ENCODE measurements at regions not wholly inside any gene's neighbourhood (a gene's known extent, or its start where the extent isn't known, plus 50 kb on each side); places are given as distances from the start of the nearest gene placed in this dataset.
"Not testable (repeated sequence)": the region's sequence is repeated elsewhere in the genome, so short reads cannot be mapped to it uniquely, and the experiment has no call there.

DNA sequence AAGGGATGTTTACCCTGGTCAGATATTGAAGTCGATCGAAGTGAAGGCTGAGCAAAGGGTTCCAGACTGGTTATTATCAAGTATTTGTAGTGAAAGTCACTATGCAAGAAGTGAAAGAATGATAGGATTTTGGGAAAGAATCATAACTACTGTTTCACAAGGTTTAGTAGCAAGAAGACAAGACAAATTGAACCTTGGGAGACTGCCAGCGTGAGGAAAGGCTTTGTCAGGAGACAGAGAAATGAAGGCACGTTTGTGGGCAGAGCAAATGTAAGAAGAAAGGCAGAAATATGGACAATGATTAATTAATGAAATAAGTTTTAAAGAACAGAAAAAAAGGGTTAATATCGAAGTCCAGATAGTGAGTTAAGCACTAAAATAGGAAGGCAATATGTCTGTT is 456.8 kb downstream of the TRIML1 start:
- DNase-seq = no peak

DNA sequence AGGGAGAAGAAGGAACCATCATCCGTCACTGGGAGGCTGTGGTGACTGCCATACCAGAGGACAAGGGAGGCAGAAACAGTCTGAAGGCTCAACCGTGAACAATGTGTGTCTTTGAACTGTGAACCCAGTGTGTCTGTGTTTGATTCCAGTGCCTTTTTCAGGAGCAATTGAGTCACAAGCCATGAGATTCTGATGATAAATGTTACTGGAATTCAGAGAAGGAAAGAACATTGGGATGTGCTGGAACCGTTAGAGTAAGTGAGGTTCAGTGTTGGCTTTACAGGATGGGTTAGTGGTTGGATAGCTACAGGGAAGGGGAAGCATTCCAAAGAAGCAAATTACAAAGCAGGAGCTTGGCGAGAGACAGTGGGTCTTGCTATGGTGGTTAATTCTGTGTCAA is 464.4 kb downstream of the TRIML1 start:
- no peak for DNase-seq

DNA sequence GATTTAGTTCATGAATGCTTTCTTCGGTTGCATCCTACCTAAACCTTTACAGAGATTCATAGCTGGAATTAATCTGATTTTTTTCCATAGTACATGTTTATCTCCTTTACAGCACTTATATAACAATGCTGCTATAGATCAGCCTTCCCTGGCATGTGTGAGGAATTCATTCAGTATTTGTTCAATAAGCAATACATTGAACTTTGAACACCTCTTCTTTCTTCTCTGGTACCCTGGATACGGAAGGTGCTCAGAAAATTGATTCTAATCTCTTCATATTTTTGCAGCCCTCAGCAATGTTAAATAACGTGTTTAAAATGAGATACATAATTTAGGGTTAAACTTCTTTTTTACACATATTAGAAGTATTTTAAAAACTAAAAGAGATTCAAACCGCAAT is 467.4 kb downstream of the TRIML1 start:
- DNase-seq = no peak

DNA sequence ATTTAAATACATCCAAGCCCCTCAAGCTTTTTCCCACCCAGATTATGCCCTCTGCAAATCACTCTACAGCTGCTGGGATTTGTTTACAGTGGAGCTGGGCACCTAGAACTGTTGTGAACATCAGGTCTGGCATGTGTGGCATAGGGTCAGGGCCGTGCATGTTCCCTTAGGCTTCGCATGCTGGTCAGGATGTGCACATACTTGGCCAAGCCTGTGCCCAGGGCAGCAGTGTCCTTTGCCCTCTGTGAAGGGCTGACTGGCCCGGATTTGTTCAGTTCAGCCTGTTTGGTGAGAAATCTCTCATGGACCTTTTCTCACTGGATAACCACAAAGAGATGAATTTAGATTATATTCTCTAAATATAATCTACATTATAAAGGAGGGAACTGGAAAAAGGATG is 471.9 kb downstream of the TRIML1 start:
- no peak for DNase-seq

DNA sequence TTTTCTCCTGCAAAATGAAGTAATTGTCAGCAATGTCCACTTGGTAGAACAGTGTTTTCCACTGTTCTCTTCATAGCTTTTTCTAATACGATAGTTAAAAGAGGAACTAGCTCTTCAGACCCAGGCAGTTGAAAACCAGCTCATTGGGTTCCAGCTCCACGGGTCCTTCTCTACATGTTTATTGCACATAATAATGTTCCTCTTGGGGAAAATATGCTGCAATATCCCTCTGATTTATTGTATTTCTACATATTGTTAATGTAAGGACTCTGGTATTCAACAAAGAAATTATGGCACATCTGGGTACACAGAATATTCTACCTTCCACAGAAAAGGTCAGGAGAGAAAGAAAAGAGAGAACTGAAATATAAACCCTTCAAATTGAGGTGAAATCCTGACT is 473.4 kb downstream of the TRIML1 start:
- no peak for DNase-seq

DNA sequence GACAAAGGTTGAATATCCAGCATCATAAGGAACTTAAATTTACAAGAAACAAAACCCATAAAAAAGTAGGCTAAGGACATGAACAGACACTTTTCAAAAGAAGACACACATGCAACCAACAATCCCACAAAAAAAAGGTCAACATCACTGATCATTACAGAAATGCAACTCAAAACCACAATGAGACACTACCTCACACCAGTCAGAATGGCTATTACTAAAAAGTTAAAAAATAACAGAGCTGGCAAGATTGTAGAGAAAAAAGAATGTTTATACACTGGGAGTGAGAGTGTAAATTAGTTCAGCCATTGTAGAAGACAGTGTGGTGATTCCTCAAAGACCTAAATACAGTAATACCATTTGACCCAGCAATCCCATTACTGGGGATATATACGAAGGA is 474.7 kb downstream of the TRIML1 start:
- DNase-seq = no peak

DNA sequence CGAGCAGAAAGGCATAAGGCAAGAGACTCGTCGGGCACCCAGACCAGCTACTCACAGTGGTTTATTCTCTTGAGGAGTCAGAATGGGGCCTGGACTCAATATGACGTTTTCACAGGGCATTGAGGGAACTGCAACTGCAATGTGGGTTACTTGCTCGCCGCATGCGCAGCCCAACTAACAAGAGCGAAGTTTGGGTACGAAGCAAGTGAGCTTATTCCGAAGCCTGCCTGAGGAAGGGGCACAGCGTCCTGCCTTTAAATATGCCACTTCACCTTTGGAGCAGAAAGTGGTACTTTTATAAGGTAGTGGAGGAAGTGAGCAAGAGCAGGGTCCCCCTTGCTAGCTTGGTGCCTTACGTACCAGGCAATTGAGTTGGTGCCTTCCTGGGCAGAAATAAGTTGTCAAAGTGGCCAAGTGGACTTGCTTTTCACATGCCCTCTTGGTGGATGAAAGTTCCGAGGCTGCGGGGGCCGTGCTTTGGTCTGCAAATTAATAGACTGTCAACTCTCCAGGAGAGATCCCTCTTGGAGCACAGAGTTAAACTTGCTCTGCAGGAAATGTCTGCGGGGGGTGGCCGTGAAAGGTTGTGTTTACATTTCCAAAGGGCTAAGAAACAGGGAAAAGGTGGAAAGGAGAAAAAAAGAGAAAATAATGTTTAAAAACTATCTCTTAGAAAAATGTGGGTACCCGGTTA is 480.4 kb downstream of the TRIML1 start:
- no peak for DNase-seq

DNA sequence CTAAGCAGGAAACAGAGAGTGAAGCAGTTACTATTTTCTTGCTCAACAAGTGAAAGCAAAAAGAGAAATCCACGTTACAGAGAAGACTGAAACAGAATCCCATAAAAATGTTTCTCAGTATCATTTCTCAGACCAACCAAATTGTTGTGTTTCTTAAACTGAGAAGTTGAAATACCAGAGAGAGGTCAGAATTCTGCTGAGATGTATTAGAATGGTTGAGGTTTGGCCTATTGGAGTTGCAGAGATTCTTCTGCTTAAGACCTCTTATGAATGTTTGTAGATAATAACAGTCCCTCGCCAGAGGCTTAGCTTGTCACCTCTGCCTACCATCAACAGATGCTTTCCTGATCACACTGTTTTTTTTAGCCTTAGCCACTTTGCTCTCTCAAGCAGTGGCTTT is 481.4 kb downstream of the TRIML1 start:
- DNase-seq = no peak

DNA sequence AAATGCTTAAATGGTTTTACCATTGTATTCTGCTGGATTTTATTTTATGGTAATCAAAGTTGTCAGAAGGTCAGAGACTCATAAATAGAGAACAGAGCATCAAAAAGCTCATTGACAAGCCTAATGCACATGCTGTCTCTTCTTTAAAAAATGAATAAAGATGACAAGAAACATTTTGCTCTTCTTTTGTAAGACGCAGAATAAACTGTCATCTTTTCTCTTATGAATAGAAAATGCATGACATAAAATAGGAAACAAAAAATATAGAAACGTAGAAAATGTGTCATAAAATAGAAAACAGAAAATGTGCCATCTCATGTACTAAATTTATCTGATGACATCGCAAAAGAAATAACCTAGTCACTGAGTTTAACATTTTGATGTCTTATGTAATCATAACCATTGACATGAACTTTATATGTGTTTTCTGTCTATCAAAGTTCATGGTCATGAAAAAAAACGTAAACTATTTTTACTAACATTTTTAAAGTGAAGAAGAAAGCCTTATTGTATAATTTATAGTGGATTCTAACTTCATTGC is 484.1 kb downstream of the TRIML1 start:
- no peak for DNase-seq

DNA sequence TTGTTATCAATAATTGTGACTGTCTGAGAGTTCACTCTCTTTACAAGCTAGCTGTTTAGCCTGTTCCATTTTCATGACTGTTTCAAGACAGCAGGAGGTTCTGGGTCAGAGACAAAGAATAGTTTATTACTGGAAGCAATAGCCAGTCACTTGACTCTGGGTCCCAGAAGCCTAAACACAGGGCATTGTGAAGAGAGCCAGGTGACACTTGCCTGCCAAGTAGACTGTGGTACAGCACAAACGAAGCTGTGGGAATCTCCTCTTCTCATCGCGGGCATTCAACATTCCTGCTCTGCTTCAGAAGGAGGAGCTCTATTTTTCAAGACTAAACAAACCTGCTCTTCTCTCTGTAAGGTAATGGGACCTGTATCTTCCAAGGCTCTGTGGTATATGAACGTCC is 485.1 kb downstream of the TRIML1 start:
- no peak for DNase-seq

DNA sequence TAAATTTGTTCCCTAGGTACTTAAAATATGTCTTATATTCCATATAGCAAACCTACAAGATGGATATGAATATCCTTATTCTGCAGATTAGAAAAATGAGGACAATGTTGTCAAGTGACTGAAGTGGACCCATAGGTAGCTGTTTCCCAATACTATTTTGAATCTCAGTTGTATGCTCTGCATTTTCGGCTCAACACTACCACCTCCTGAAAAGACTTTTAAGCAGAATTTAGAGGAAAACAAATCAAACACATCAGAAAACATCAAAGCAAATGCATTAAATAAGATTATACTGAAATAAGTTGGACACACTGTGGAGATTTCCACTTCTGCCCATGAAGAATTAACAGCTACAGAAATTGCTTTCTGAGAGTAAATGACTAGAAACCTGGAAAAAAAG is 488.7 kb downstream of the TRIML1 start:
- no peak for DNase-seq

DNA sequence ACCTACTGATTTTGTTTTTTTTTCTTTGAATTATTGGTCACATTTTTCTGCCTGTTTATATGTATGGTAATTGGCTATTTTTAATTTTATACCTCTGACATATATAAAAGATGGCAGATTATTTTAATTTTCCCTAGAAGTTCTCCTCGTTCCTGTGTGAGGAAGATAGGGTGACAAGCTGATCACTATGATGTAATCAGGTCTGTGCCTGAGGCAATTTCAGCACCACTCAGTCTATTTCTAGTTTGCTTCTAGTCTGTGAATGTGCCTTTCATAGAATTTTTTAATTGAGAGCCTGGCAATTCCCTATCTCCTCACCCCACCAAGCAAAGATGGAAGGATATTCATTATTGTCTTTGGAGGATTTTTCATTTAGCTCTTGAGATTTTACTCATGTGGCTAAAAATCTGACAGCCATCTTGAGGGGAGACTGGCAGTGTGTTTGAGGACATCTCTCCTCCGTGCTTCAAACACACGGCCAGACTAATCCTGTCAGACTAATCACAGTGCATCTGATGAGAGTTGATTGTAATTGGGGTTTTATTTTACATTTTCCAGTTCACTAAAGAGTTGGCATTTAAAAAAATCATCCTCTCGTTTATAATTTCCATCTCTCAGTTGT is 500.3 kb downstream of the TRIML1 start:
- no peak for DNase-seq

DNA sequence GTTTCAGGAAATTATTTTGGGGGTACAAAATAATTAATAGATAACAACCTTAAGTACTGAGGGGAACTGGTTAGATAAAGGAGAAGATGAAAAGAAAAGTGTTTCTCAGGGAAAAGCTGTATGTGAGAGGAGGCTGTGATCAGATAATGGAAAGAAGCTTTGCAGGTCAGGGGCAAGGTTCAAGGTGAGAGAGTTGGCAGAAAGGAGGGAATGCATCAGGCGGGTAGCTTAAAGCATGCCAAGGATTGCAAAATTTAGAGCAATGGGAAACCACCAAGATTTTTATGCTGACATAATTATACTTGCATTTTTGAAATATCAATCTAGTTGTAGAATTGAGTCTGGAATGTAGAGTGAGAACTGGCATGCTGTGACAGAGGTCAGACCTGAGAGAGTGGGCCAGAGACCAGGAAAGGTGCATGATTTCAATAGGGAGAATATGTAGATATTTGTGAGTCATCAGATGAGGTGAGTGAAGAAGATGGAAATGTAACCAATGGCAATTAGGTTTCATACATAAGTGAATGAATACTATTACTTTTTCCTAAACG is 508.7 kb downstream of the TRIML1 start:
- no peak for DNase-seq

DNA sequence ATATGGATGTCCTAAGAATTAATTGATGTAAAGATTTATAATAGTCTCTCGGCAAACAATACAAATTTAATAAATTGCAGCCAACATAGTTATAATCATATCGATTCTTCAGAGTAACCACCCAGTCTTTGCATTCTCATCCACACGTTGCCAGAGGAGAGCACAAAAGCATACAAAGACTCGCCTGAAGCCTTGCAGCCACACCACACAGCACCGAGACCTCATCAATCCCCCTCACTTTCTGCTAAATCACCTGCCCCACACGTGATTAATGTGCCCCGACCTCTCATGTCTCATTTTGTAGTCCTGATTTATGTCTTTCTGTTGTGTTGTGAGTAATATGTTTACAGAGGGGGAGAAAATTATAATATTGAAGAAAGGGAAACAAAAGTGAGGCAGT is 510.4 kb downstream of the TRIML1 start:
- DNase-seq = no peak

DNA sequence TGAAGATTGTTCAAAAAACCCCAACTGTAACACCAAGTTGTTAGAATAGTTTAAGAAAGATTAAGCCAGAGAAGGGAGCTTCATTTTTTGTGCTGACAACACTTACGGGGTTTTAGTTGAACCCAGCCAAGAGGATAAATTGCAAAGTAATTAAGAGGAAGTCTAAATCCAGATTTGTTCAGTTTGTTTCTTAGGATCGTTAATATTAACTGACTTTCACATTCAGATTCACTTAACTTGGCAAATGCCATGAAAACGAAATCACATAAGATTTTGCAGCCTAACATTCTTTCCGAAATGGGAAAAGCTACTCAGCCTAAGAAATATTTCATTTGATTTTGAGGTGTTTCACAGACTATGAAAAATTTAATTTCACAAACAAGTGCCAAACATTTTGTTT is 511.3 kb downstream of the TRIML1 start:
- no peak for DNase-seq

DNA sequence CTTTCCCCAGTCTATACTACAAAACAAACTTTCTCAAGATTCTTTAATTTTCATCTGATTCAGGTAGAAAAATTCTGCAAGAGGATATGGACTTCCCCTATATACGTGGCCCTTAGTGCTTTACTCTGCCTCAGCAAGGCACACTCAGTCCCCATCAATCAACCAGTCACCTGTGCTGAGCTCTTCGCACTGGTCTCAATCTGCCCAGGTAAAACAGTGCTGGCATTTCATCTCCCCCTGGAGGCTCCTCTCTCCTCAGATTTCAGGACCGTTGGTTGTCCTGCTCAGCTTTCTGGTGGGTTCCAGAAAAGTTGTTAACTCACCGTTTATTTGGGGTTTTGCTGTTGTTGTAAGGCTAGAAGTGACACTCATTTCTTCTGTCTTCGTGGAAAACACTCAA is 518.1 kb downstream of the TRIML1 start:
- no peak for DNase-seq

DNA sequence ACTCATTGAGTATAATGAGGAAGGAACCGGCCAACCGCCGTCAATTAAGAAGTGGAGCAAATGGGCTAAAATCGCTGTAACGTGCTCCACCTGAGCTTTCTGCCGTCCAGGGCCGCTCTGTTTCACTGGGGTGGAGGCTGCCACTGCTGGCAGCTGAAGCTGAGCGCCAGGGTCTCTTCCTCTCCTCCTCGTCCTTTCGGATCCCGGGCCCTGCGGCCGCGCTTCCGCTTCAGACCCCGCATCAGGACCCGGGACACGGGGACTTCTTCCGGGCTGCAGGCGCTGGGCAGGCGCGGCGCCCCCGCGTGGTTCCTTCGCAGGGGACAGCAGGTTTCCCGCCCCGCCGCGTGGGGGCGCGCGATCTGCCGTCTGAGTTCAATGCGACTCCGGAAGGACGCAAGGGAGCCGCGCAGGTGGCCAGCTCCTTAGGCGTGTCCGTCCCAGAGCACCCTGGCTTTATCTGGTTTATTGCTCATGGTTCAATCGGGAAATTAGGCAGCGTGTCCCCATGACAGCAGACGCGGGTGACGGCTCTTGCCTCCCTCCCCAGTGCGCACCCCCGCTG is 519.8 kb downstream of the TRIML1 start:
- no peak for DNase-seq

DNA sequence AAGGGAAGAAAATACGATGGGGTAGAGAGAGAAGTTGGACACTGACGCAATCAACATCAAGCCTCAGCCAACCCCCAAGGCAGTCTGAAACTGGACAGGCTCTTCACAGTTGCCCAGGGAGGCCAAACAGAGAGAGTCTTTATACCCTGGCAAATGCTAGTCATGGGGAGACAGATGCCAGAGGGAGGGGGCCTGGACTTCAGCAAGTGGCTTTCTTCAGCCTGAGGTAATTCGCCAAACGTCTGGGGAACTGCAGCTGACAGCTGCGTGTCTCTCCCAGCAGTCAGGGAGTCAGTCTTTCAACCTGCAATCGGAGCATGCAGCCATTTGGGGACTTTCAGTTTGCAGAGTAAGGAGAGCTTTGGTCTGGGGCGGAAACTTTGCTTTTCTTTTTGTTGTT is 521.6 kb downstream of the TRIML1 start:
- no peak for DNase-seq

DNA sequence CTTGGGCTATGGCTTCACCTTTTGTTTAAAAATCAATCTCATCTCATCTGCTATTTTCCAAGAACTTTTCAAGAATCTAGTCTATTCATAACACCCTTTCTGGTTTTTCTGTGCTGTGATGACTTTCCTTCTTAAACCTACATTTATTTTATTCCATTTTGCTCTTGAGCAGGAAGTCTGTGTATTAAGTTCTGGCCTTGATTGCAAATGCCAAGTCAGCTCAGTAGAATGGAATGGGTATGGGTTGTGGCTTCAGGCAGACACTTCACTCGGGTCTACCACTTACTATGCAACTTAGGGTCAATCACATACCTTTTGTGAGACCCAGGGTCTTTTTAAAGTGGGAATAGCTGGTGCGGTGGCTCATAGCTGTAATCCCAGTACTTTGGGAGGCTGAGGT is 522.3 kb downstream of the TRIML1 start:
- DNase-seq = no peak

DNA sequence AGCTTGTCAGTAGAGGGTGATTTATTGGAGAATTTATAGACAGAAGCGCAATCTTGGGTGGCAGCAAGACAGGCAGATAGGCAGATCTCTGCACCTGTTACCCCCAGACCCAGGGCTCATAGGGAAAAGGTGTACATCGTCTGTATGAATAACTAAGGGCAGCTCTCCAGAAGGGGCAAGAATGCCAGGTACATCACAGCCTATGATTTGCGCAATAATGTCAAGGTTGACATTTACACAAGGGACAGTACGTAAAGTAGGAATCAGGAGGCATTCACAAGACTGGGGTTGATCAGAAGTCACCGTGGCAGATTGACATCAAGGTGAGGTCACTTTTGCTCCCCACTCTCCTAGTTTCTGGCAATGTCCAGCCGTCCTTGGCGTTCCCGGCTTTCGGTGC is 524.1 kb downstream of the TRIML1 start:
- DNase-seq = no peak

DNA sequence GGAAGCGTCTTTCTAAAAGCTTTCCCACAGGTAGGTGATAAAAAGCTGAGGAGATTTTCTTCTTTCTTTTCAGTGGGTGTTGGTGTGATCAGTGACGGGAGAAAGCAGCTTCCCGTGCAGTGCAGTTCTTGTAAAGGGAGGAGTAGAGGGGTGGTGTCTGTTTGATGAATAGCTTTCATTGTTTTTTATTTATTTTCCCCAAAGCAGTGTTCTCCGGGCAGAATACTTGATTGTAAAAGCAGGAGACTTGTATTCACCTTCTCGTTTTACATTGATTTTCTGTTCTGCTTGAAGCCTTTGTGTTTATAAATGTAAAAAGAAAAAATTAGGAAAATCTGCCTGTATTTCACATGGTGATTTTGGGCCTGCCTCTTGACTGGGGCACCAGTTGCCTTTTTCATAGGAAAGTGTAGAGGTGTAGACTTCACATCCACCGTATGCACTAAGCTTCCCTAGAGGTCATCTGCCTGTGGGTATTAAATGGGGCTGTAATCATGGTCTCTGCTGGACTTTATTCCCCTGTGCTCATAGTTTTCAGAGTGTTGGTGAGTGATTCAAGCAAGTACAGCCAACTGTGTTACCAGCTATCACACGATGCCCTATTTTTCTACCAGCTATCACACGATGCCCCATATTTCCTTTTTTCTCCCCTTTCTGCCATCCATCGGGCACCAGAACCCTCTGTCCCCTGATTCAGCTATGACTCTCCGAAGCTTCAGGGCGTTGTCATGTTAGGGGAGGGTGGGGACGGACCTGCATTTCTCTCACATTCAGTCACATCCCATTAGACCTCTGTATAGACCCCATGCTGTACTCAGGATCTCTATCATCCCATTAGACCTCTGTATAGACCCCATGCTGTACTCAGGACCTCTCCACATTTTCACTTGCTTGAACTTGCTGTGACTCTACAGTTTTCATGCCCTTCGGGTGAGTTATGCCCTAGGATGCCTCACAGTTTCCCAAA is 526.5 kb downstream of the TRIML1 start:
- DNase-seq = no peak

DNA sequence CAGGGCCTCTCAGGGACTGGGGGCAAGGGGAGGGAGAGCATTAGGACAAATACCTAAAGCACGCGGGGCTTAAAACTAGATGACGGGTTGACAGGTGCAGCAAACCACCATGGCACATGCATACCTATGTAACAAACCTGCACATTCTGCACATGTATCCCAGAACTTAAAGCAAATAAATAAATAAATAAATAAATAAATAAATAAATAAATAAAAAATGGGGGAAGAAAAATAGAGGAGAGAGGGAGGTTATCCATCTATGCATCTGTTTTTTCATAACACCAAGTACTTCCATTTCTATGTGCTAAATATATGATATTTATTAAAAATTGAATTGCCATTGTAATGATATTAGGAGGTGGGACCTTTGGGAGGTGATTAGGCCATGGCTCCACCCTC is 539.5 kb downstream of the TRIML1 start:
- DNase-seq = not testable (repeated sequence)

Measured in stimulated activated CD4-positive, alpha-beta T cell treated with anti-CD3 and anti-CD28 coated beads, Interleukin-1b, Interleukin-23, amount 100 ng/mL, for 48 hours (primary cell).